Chondrocyte (in vitro differentiated cells): ENCODE measurements at regions not wholly inside any gene's neighbourhood (a gene's known extent, or its start where the extent isn't known, plus 50 kb on each side); places are given as distances from the start of the nearest gene placed in this dataset.
A peak's percentile ranks its signal among the peaks of the same experiment; 100 is the strongest.

ENCODE experiments used
- DNase-seq: peaks from one replicate; pipeline ENCODE4 v3.0.0; 2021; ENCODE audit warnings: mixed read lengths, low spot score
- H3K27ac Mint-ChIP-seq: one replicate; pipeline ENCODE4 v1.8.0; 2021; ENCODE audit warnings: mild to moderate bottlenecking, moderate library complexity, mixed read lengths; ENCODE audit not compliant: unreplicated experiment
- H3K27me3 Mint-ChIP-seq: 2 replicates; pipeline ENCODE4 v1.8.0; 2021; ENCODE audit warnings: low read depth, mixed read lengths
- H3K36me3 Mint-ChIP-seq: 2 replicates; pipeline ENCODE4 v1.8.0; 2021; ENCODE audit warnings: low read depth, mixed read lengths
- H3K4me1 Mint-ChIP-seq: 2 replicates; pipeline ENCODE4 v1.8.0; 2021; ENCODE audit warnings: low read depth, mild to moderate bottlenecking, mixed read lengths
- H3K4me3 Mint-ChIP-seq: one replicate; pipeline ENCODE4 v1.8.0; 2021; ENCODE audit warnings: mild to moderate bottlenecking, moderate library complexity, mixed read lengths; ENCODE audit not compliant: unreplicated experiment
- H3K9me3 Mint-ChIP-seq: 2 replicates; pipeline ENCODE4 v1.8.0; 2021; ENCODE audit warnings: low read depth, mixed read lengths
- CTCF ChIP-seq: fragments of 200-600 bp; sonication (generic); IDR thresholded peaks from 2 replicates; pipeline ENCODE4 v1.5.0; 2021; ENCODE audit warnings: antibody characterized with exemption, mild to moderate bottlenecking, moderate library complexity

- Mint-ChIP-seq H3K9me3 (no peaks in the 10 kb centered on the region), H3K27ac (no peak overlapping the region)
These were observed 113.8 kb upstream of the TNRC6C start for GRCh38 chr17:77844681-77845080.

GRCh38 chr17:77845541-77846225 lies 112.8 kb upstream of the TNRC6C start:
- H3K9me3 Mint-ChIP-seq, result no peaks in the 10 kb centered on the region
- no peak overlapping the region for H3K4me3 Mint-ChIP-seq
- peaks cover 24% of the 10 kb centered on the region for H3K4me1 Mint-ChIP-seq
- DNase-seq, result peak; percentile 76
- H3K27me3 Mint-ChIP-seq, result no peaks in the 10 kb centered on the region
- no peak for TF ChIP-seq CTCF
- H3K36me3 Mint-ChIP-seq, result no peaks in the 10 kb centered on the region
- no peak overlapping the region for H3K27ac Mint-ChIP-seq

More at GRCh38 chr17:77844681-77845080, 113.8 kb upstream of the TNRC6C start:
- Mint-ChIP-seq H3K4me3 (no peak overlapping the region), H3K4me1 (peaks cover 34% of the 10 kb centered on the region), H3K27me3 (no peaks in the 10 kb centered on the region), H3K36me3 (no peaks in the 10 kb centered on the region)
- no peak for TF ChIP-seq CTCF
- peak; percentile 74 for DNase-seq

- no peaks in the 10 kb centered on the region for H3K9me3 Mint-ChIP-seq
- no peak overlapping the region for H3K4me3 Mint-ChIP-seq
- no peaks in the 10 kb centered on the region for H3K36me3 Mint-ChIP-seq
- no peak overlapping the region for H3K27ac Mint-ChIP-seq
- H3K27me3 Mint-ChIP-seq, result no peaks in the 10 kb centered on the region
- TF ChIP-seq CTCF, result no peak
- peaks cover 23% of the 10 kb centered on the region for H3K4me1 Mint-ChIP-seq
- DNase-seq, result peak; percentile 54
These were observed 111.9 kb upstream of the TNRC6C start for GRCh38 chr17:77846531-77847085.

GRCh38 chr17:77847221-77848085 lies 111.0 kb upstream of the TNRC6C start:
- H3K27ac Mint-ChIP-seq, result no peak overlapping the region
- no peaks in the 10 kb centered on the region for H3K36me3 Mint-ChIP-seq
- DNase-seq, result peak; percentile 81

More at GRCh38 chr17:77847221-77848085, 111.0 kb upstream of the TNRC6C start:
- H3K27me3 Mint-ChIP-seq, result no peaks in the 10 kb centered on the region
- no peak overlapping the region for H3K4me3 Mint-ChIP-seq
- TF ChIP-seq CTCF, result no peak
- peaks cover 16% of the 10 kb centered on the region for H3K4me1 Mint-ChIP-seq
- H3K9me3 Mint-ChIP-seq, result no peaks in the 10 kb centered on the region
